ENCODE measurements at regions not wholly inside any gene's neighbourhood (a gene's known extent, or its start where the extent isn't known, plus 50 kb on each side); places are given as distances from the start of the nearest gene placed in this dataset.

DNA sequence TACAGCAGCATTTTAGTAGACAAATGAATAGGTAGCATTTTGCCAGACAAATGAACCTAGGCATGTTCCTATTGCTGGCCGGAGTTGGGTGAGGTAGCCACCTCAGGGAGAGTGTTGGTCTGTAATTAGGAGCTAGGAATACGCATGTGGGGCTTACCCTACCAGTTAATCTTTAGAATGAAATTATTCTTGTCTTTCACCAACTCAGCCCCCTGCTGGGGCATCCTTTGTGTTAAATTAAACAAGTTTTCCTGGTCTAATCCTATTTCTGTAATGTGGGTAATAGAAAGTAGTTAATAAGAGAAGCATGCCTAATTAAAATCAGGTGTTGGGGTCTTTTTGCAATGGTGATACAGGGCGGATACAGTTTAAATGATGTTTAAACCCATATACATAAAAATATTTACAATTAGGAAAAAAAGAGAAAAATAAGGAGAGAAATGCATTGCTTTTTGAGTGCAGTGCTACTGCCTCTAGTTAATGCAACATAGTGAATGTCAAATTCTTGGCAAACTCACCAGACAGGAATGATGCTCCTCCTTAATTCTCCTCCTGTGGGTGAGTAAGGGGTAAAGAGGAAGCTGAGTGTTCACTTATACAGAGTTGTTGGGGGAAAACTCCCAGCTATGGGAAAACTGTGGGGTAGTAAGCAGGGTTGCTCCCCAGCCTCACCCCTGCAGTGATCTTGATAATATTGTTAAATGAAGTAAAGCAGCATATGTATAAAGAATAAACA is 276.4 kb upstream of the EDNRB start:
- Histone ChIP-seq H3K9ac (replicated peaks; ENCODE audit: extremely low read depth, insufficient read depth, low read length) (no peak overlapping the region), H3K27me3 (ENCODE audit: control insufficient read depth in 2 of 2, insufficient read depth in 2 of 2, low read length in 2 of 2) (peaks cover 2 to 3% of the 10 kb centered on the region in 2 experiments), H3K9me3 (replicated peaks; ENCODE audit: control insufficient read depth, insufficient read depth, low read length) (no peaks in the 10 kb centered on the region), H4K20me1 (replicated peaks; ENCODE audit: control insufficient read depth, extremely low read depth, insufficient read depth, low read length) (no peaks in the 10 kb centered on the region), H3K79me2 (ENCODE audit: control insufficient read depth, insufficient read depth, low read length) (no peaks in the 10 kb centered on the region), H2AFZ (ENCODE audit: low read depth, low read length) (no peak overlapping the region), H3K4me1 (ENCODE audit: control insufficient read depth, extremely low read depth, insufficient read depth, low read length) (no peaks in the 10 kb centered on the region), H3K4me2 (ENCODE audit: insufficient read depth, low read length) (no peak overlapping the region), H3K9me1 (replicated peaks; ENCODE audit: control insufficient read depth, extremely low read depth, insufficient read depth, low read length) (no peaks in the 10 kb centered on the region), H3K27ac (ENCODE audit: insufficient read depth, low read depth, low read length) (no peak overlapping the region), H3K36me3 (ENCODE audit: control insufficient read depth in 2 of 2, extremely low read depth in 1 of 2, insufficient read depth in 2 of 2, low read length in 2 of 2) (no peaks in the 10 kb centered on the region), H3K4me3 (replicated peaks in 1 of 3; ENCODE audit: insufficient read depth in 1 of 3, low read depth in 1 of 3, low read length in 3 of 3) (no peak overlapping the region)
- dilution Hi-C loops (cut with MboI; ENCODE audit: extremely low pct_ligation_motif_present, low sequenced_read_pairs) (no loop called here), intact Hi-C loops (cut with micrococcal nuclease) (no loop called here)
- DNase-seq (ENCODE audit: low read depth, low spot score) (peak; percentile 2), FAIRE-seq (no peak)
- POLR2A ChIA-PET: no interaction called here
- TF ChIP-seq FOS (IDR thresholded peaks at IDR 0.05; ENCODE audit: borderline replicate concordance, insufficient read depth, low read length): peak; percentile 46
- TF ChIP-seq GATA2 (IDR thresholded peaks at IDR 0.05; ENCODE audit: insufficient read depth, insufficient read length, low read depth, low read length): no peak
- BruUV-seq (replicated peaks): no TSS peak
- CTCF ChIA-PET: no interaction called here

DNA sequence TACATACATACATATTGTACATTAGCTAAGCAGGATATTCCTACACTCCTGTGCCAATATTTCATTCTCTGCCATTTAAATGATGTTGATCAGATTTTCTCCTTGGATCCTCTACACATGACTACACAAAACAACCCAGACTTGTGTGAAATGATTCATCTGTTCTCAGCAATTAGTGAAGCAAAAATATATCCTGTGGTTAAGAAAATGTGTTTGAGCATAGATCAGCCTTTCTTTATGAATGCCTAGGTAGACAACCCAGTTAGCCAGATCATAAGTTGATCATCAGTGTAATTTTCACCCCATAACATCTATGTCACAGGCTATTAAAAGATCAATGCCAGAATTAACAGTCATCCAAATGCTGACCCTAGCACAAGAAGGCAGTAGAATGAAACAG is 275.2 kb upstream of the EDNRB start:
- Histone ChIP-seq H3K4me1 (ENCODE audit: control insufficient read depth, extremely low read depth, insufficient read depth, low read length) (no peaks in the 10 kb centered on the region), H3K27ac (ENCODE audit: insufficient read depth, low read depth, low read length) (no peak overlapping the region), H3K4me3 (replicated peaks in 1 of 3; ENCODE audit: insufficient read depth in 1 of 3, low read depth in 1 of 3, low read length in 3 of 3) (no peak overlapping the region), H4K20me1 (replicated peaks; ENCODE audit: control insufficient read depth, extremely low read depth, insufficient read depth, low read length) (no peaks in the 10 kb centered on the region), H3K9me3 (replicated peaks; ENCODE audit: control insufficient read depth, insufficient read depth, low read length) (no peaks in the 10 kb centered on the region), H3K27me3 (ENCODE audit: control insufficient read depth in 2 of 2, insufficient read depth in 2 of 2, low read length in 2 of 2) (peaks cover under 1 to 2% of the 10 kb centered on the region in 2 experiments), H3K9ac (replicated peaks; ENCODE audit: extremely low read depth, insufficient read depth, low read length) (no peak overlapping the region), H2AFZ (ENCODE audit: low read depth, low read length) (no peak overlapping the region), H3K79me2 (ENCODE audit: control insufficient read depth, insufficient read depth, low read length) (no peaks in the 10 kb centered on the region), H3K4me2 (ENCODE audit: insufficient read depth, low read length) (no peak overlapping the region), H3K36me3 (ENCODE audit: control insufficient read depth in 2 of 2, extremely low read depth in 1 of 2, insufficient read depth in 2 of 2, low read length in 2 of 2) (no peaks in the 10 kb centered on the region), H3K9me1 (replicated peaks; ENCODE audit: control insufficient read depth, extremely low read depth, insufficient read depth, low read length) (no peaks in the 10 kb centered on the region)
- POLR2A ChIA-PET: no interaction called here
- FAIRE-seq (no peak), DNase-seq (ENCODE audit: low read depth, low spot score) (no peak)
- dilution Hi-C loops (cut with MboI; ENCODE audit: extremely low pct_ligation_motif_present, low sequenced_read_pairs) (no loop called here), intact Hi-C loops (cut with micrococcal nuclease) (no loop called here)
- CTCF ChIA-PET: no interaction called here
- TF ChIP-seq MYC (IDR thresholded peaks at IDR 0.05; ENCODE audit: low read depth, low read length): no peak
- no peak for TF ChIP-seq JUN (IDR thresholded peaks at IDR 0.05; ENCODE audit: borderline replicate concordance, insufficient read depth, insufficient read length, low read depth)
- no peak for TF ChIP-seq FOS (IDR thresholded peaks at IDR 0.05; ENCODE audit: borderline replicate concordance, insufficient read depth, low read length)
- TF ChIP-seq EZH2 (IDR thresholded peaks at IDR 0.05; ENCODE audit: borderline replicate concordance, low read depth, low read length, severe bottlenecking): no peak
- TF ChIP-seq GATA2 (IDR thresholded peaks at IDR 0.05; ENCODE audit: insufficient read depth, insufficient read length, low read depth, low read length): no peak
- no peak for TF ChIP-seq POLR2AphosphoS5 (IDR thresholded peaks at IDR 0.05; ENCODE audit: insufficient read depth, low read depth, low read length)
- TF ChIP-seq, protein P1, sequence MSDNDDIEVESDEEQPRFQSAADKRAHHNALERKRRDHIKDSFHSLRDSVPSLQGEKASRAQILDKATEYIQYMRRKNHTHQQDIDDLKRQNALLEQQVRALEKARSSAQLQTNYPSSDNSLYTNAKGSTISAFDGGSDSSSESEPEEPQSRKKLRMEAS (IDR thresholded peaks at IDR 0.05; ENCODE audit: insufficient read depth, insufficient read length): no peak
- BruUV-seq (replicated peaks): no TSS peak
